Bronchial epithelial cell (primary cell): ENCODE measurements at regions not wholly inside any gene's neighbourhood (a gene's known extent, or its start where the extent isn't known, plus 50 kb on each side); places are given as distances from the start of the nearest gene placed in this dataset.
A peak's percentile ranks its signal among the peaks of the same experiment; 100 is the strongest.

Source experiments
- DNase-seq: peaks from one replicate; pipeline ENCODE4 v3.0.0-alpha.2; 2010; ENCODE audit warnings: low read depth
- FAIRE-seq: peaks from 2 replicates; lab custom pipeline; 2011; peaks lifted over from hg19 to GRCh38; lab: Jason Lieb, UNC
- H3K27me3 ChIP-seq: 2 replicates; pipeline ENCODE4 v1.5.1; 2011; ENCODE audit warnings: low read length; ENCODE audit not compliant: control insufficient read depth, insufficient read depth
- H3K36me3 ChIP-seq: 2 replicates; pipeline ENCODE4 v1.5.1; 2011; ENCODE audit warnings: low read length; ENCODE audit not compliant: control insufficient read depth, insufficient read depth
- H3K4me3 ChIP-seq: 2 replicates; pipeline ENCODE4 v1.5.1; 2011; ENCODE audit warnings: mild to moderate bottlenecking, low read depth, low read length, control low read depth
- TF ChIP-seq, protein P1 (sequence below): IDR thresholded peaks from 2 replicates; pipeline ENCODE4 v1.5.1; 2011; ENCODE audit warnings: mild to moderate bottlenecking, moderate library complexity, low read length, control low read depth, inconsistent platforms; ENCODE audit not compliant: insufficient read depth, severe bottlenecking

DNA sequence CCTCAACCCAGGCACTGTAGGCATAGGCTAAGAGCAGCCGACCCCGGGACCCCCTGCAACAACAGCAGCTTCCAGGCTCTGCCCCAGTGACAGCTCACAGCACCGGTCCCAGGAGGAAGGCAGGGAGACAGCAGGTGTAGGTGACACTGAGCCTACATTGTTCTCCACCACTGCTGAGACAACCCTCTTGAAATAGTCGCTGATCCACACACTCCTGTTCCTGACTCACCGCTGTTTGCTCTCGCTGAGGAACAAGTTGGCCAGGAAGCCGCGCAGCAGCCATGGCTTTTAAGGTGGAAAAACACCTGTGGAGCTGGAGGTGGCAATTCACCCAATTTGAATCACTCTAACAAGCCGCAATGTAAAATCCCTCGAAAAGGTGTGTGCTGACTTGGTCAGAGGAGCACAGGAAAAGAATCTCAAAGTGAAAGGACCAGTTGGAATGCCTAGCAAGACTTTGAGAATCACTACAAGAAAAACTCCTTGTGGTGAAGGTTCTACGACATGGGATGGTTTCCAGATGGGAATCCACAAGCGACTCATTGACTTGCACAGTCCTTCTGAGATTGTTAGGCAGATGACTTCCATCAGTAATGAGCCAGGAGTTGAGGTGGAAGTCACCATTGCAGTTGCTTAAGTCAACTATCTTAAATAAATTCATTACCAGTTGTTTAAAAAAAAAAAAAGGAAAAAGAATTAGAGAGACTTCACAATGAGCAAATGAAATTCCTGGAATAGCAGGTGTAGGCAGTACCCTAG is 167.5 kb downstream of the ARL4C start:
- FAIRE-seq (no peak), DNase-seq (peak; percentile 72)
- Histone ChIP-seq H3K4me3 (no peak overlapping the region), H3K36me3 (no peaks in the 10 kb centered on the region), H3K27me3 (no peaks in the 10 kb centered on the region)
- TF ChIP-seq, protein P1, sequence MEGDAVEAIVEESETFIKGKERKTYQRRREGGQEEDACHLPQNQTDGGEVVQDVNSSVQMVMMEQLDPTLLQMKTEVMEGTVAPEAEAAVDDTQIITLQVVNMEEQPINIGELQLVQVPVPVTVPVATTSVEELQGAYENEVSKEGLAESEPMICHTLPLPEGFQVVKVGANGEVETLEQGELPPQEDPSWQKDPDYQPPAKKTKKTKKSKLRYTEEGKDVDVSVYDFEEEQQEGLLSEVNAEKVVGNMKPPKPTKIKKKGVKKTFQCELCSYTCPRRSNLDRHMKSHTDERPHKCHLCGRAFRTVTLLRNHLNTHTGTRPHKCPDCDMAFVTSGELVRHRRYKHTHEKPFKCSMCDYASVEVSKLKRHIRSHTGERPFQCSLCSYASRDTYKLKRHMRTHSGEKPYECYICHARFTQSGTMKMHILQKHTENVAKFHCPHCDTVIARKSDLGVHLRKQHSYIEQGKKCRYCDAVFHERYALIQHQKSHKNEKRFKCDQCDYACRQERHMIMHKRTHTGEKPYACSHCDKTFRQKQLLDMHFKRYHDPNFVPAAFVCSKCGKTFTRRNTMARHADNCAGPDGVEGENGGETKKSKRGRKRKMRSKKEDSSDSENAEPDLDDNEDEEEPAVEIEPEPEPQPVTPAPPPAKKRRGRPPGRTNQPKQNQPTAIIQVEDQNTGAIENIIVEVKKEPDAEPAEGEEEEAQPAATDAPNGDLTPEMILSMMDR: no peak

DNA sequence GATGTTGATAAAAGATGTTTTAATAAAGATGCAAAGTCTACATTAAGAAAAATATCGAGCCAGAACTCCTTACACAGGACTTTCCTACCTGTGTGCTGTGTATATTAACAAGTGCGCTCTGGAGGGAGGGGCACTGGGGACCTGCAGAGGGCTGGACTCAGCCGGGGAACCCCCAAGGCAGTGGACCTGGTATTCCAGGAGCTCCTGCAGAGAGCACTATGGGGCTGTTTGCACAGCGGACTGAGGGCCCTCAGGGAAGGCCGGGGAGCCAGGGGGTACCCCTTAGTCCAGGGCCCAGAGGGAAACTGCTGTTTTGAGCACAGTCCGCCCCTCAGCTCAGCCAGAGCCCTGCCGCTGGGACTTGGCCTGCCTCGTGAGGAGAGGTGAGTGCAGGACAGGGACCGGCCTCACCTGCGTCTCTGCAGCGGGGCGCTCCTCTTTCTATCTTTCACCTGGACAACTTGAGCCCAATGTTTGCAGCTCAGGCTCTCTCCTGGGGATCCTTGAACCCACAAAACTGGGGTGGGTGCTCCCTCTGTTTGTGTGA is 168.4 kb downstream of the ARL4C start:
- Histone ChIP-seq H3K27me3 (no peaks in the 10 kb centered on the region), H3K36me3 (no peaks in the 10 kb centered on the region), H3K4me3 (no peak overlapping the region)
- no peak for FAIRE-seq
- TF ChIP-seq, protein P1: no peak
- DNase-seq: no peak

DNA sequence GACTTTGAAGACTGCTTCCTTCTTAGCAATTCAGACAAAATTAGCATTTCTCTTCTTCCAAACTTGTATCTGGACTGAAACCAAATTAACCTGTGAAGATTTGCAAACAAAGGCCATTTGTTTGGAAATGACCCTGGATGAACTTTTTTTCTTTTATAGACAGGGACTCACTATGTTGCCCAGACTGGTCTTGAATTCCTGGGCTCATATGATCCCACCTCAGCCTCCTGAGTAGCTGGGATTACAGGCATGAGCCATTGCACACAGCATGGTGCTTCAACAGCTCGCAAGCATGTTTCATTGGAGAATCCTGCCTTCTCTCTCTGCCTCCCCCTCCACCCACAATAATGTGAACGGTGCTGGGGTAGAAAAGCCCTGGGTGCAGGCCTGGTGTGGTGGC is 170.2 kb downstream of the ARL4C start:
- Histone ChIP-seq H3K4me3 (no peak overlapping the region), H3K27me3 (no peaks in the 10 kb centered on the region), H3K36me3 (no peaks in the 10 kb centered on the region)
- DNase-seq (no peak), FAIRE-seq (no peak)
- TF ChIP-seq, protein P1: no peak

DNA sequence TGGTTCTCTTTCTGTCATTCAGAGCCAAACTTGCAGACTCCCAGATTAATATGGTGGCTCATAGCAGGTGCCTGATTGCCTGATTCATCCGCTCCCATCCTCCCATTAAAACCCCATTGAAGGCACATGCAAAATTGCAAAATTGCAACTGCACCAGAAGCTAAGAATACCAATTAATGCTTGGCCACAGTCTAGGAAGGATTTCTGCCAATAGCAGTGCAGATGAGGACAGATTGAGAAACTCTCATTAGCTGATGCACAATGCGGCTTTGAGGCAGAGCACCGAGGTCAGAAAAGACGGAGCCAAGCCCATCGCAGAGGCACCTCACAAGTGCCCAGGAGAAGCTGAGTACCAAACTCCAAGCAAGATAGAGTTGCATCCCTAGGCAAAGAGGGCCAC is 172.8 kb downstream of the ARL4C start:
- Histone ChIP-seq H3K4me3 (no peak overlapping the region), H3K36me3 (no peaks in the 10 kb centered on the region), H3K27me3 (no peaks in the 10 kb centered on the region)
- DNase-seq (no peak), FAIRE-seq (no peak)
- TF ChIP-seq, protein P1: no peak

DNA sequence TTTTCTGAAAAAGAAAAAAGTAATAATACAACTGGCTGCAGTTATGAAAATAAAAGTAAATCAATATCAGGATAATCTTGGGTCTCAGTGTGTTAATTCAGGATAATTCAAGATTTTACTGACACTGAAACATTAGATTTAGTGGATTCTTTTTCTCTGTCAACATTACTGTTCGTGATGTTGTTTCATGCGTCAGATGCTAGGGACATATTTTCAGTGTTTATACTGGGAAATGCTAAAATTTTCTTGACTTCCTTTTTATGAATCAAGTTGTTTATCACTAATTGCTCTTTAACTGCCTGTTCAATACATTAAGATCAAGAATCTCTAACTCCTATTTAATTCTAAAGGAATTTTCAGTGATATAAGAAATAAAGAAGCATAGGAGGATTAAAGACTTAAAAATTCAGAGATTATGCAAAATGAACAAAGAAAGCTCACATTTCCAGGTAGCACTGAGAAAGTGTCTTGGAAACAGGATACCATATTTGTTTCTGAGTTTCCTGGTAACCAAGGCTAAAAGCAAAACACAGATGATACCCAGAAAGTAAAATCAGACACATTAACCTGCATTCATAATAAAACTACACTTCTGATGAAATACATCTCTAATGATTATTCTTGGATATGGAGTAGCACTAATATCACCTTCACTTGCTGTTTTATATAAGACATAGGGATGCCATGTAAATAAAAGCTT is 174.0 kb downstream of the ARL4C start:
- FAIRE-seq (no peak), DNase-seq (no peak)
- no peaks in the 10 kb centered on the region for H3K27me3 ChIP-seq
- TF ChIP-seq, protein P1: no peak
- H3K36me3 ChIP-seq: no peaks in the 10 kb centered on the region
- H3K4me3 ChIP-seq: no peak overlapping the region
